Astrocyte of the cerebellum (primary cell): ENCODE measurements at regions not wholly inside any gene's neighbourhood (a gene's known extent, or its start where the extent isn't known, plus 50 kb on each side); places are given as distances from the start of the nearest gene placed in this dataset.

Experiments used
- DNase-seq: peaks from one replicate; pipeline ENCODE4 v3.0.0-alpha.2; 2011; ENCODE audit warnings: low read depth
- H3K4me3 ChIP-seq: 2 replicates; pipeline ENCODE4 v1.5.1; 2011; ENCODE audit warnings: mild to moderate bottlenecking, low read depth, low read length, moderate library complexity
- in situ Hi-C: cut with HindIII; loops from 2 replicates; pipeline ENCODE4 v1.10.0; 2017; ENCODE audit warnings: low sequenced_read_pairs
- TF ChIP-seq, protein P1 (sequence below): IDR thresholded peaks from 2 replicates; pipeline ENCODE4 v1.5.1; 2012; ENCODE audit warnings: low read length, low read depth, moderate library complexity, mild to moderate bottlenecking; ENCODE audit errors: missing control alignments

- no peak overlapping the region for H3K4me3 ChIP-seq
- in situ Hi-C loops, result no loop called here
- TF ChIP-seq, protein P1, sequence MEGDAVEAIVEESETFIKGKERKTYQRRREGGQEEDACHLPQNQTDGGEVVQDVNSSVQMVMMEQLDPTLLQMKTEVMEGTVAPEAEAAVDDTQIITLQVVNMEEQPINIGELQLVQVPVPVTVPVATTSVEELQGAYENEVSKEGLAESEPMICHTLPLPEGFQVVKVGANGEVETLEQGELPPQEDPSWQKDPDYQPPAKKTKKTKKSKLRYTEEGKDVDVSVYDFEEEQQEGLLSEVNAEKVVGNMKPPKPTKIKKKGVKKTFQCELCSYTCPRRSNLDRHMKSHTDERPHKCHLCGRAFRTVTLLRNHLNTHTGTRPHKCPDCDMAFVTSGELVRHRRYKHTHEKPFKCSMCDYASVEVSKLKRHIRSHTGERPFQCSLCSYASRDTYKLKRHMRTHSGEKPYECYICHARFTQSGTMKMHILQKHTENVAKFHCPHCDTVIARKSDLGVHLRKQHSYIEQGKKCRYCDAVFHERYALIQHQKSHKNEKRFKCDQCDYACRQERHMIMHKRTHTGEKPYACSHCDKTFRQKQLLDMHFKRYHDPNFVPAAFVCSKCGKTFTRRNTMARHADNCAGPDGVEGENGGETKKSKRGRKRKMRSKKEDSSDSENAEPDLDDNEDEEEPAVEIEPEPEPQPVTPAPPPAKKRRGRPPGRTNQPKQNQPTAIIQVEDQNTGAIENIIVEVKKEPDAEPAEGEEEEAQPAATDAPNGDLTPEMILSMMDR, result no peak
- no peak for DNase-seq
These were observed 74.3 kb upstream of the ATP12A start for GRCh38 chr13:24605923-24606372.

GRCh38 chr13:24606486-24607170 is 73.6 kb upstream of the ATP12A start:
- DNase-seq, result no peak
- TF ChIP-seq, protein P1, result no peak
- H3K4me3 ChIP-seq, result no peak overlapping the region
- in situ Hi-C loops, result no loop called here

DNA sequence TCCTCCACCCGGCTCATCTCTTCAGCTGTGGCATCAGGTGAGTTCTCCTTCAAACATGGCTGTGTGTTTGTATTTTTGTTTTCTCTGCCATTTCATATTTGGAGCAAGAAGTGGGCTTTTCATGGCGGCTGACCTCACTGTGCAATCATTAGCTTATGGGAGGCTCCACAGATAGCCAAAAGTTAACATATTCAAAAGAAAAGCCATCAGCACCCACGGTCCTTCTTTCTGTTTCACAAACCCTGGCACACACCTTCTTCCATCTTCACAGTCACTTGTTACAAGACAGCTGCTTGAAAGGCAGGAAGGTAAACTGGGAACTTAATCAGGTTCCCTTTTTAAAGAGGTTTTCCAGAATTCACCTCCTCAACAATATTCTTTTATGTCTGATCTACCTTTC is 69.3 kb upstream of the ATP12A start:
- no peak for DNase-seq
- TF ChIP-seq, protein P1, result no peak
- H3K4me3 ChIP-seq, result no peak overlapping the region
- in situ Hi-C loops, result no loop called here

GRCh38 chr13:24612726-24613125 is 67.5 kb upstream of the ATP12A start:
- in situ Hi-C loops, result no loop called here
- DNase-seq, result no peak
- TF ChIP-seq, protein P1, result no peak
- no peak overlapping the region for H3K4me3 ChIP-seq

DNA sequence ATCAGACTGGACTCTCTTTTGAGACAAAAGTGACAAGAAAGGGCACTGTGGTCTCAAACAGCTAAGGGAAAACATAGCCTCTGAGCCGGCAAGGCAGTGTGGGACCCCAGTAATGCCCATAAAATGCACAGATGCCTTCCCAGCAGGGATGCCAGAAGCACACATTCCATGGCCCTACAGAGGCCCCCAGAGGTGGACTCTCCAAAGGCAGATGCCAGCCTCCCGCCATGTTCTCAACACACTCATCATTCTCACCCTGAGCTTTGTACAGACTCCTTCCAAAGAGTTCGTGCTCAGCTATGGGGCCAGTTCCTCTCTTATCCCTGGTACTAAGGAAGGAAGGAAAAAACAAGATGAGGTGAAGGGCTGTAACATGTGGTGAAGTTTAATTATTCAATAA is 67.1 kb upstream of the ATP12A start:
- TF ChIP-seq, protein P1, result no peak
- no peak overlapping the region for H3K4me3 ChIP-seq
- in situ Hi-C loops, result no loop called here
- no peak for DNase-seq

- in situ Hi-C loops, result no loop called here
- H3K4me3 ChIP-seq, result no peak overlapping the region
- no peak for DNase-seq
- TF ChIP-seq, protein P1, result no peak
These were observed 66.5 kb upstream of the ATP12A start for GRCh38 chr13:24613755-24614154.
